ENCODE measurements at regions not wholly inside any gene's neighbourhood (a gene's known extent, or its start where the extent isn't known, plus 50 kb on each side); places are given as distances from the start of the nearest gene placed in this dataset.

DNA sequence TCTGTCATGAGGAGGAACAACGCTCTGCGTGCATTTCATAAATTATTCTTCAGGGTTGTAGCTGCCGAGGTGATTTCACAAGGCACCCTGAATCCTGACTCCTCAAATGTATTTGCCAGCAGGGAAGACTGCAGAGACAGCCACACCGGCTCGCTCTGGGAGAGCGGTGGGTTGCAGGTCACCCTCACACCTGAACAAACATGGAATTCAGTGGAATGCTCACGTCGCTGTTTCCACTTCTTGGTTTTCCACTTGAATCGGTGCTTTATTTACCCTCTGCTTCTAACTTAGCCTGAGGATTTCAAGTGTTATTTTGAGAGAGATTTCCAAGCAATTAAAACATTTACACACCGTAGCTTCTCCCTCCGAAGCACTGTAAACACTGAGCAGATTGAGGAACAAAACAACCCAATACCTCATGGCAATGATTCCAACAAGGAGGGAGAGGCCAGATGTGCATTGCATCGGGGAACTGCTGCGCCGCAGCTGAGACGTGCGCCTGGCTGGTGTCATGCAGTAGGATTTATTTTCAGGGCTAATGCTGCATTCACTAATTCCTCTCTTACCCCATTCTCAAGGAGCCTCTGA is 59.5 kb upstream of the GGTLC1 start:
- H3K9ac ChIP-seq (ENCODE audit: insufficient read depth, low read length), result no peak overlapping the region
- DNase-seq (ENCODE audit: low read depth in 2 of 2), result no peak
- H3K4me3 ChIP-seq (replicated peaks in 1 of 4; ENCODE audit: control extremely low read depth in 1 of 4, insufficient read depth in 1 of 4, low read depth in 3 of 4, low read length in 4 of 4), result no peak overlapping the region
- TF ChIP-seq EZH2 (IDR thresholded peaks at IDR 0.05; ENCODE audit: low read length, missing control alignments), result no peak
- TF ChIP-seq, protein P1, sequence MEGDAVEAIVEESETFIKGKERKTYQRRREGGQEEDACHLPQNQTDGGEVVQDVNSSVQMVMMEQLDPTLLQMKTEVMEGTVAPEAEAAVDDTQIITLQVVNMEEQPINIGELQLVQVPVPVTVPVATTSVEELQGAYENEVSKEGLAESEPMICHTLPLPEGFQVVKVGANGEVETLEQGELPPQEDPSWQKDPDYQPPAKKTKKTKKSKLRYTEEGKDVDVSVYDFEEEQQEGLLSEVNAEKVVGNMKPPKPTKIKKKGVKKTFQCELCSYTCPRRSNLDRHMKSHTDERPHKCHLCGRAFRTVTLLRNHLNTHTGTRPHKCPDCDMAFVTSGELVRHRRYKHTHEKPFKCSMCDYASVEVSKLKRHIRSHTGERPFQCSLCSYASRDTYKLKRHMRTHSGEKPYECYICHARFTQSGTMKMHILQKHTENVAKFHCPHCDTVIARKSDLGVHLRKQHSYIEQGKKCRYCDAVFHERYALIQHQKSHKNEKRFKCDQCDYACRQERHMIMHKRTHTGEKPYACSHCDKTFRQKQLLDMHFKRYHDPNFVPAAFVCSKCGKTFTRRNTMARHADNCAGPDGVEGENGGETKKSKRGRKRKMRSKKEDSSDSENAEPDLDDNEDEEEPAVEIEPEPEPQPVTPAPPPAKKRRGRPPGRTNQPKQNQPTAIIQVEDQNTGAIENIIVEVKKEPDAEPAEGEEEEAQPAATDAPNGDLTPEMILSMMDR (conservative IDR thresholded peaks at IDR 0.05 in 1 of 2, IDR thresholded peaks at IDR 0.05 in 1 of 2; ENCODE audit: low read depth in 1 of 2, low read length in 2 of 2), result no peak
- no peak overlapping the region for H2AFZ ChIP-seq (ENCODE audit: low read length)
- no peaks in the 10 kb centered on the region for H3K9me3 ChIP-seq (ENCODE audit: control insufficient read depth, insufficient read depth, low read depth, low read length)
- no peaks in the 10 kb centered on the region for H3K4me1 ChIP-seq (ENCODE audit: control insufficient read depth, extremely low read depth, insufficient read depth, low read length)
- H4K20me1 ChIP-seq (ENCODE audit: control insufficient read depth, extremely low read depth, insufficient read depth, low read length), result no peaks in the 10 kb centered on the region
- no peak overlapping the region for H3K4me2 ChIP-seq (ENCODE audit: extremely low read depth, insufficient read depth, low read length)
- H3K79me2 ChIP-seq (ENCODE audit: control insufficient read depth, insufficient read depth, low read length), result no peaks in the 10 kb centered on the region
- no peaks in the 10 kb centered on the region for H3K27me3 ChIP-seq (ENCODE audit: control insufficient read depth, insufficient read depth, low read length)
- H3K27ac ChIP-seq (ENCODE audit: insufficient read depth, low read length), result no peak overlapping the region
- no peaks in the 10 kb centered on the region for H3K36me3 ChIP-seq (ENCODE audit: control insufficient read depth, insufficient read depth, low read length)

DNA sequence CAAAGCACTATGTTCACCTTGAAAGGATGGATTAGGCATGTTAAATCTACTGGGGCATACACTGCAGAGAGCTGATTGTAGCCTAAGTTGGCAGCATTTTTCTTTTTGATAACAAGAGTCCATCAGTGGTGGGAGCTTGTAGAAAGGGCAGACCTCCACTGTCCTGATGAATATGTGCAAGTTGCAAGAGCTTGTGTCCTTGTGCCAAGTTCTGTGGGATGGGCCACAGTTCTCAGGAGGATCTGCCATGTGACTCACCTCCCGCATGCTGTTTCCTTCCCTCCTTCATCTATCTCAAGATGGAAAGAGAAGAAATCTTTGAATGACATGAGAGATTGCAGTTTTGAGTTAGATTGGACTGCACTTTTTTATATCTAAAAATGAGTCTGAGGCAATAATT is 58.3 kb upstream of the GGTLC1 start:
- no peaks in the 10 kb centered on the region for H3K36me3 ChIP-seq (ENCODE audit: control insufficient read depth, insufficient read depth, low read length)
- H3K9me3 ChIP-seq (ENCODE audit: control insufficient read depth, insufficient read depth, low read depth, low read length), result no peaks in the 10 kb centered on the region
- H4K20me1 ChIP-seq (ENCODE audit: control insufficient read depth, extremely low read depth, insufficient read depth, low read length), result no peaks in the 10 kb centered on the region
- H3K4me3 ChIP-seq (replicated peaks in 1 of 4; ENCODE audit: control extremely low read depth in 1 of 4, insufficient read depth in 1 of 4, low read depth in 3 of 4, low read length in 4 of 4), result no peak overlapping the region
- H3K27me3 ChIP-seq (ENCODE audit: control insufficient read depth, insufficient read depth, low read length), result no peaks in the 10 kb centered on the region
- TF ChIP-seq, protein P1 (conservative IDR thresholded peaks at IDR 0.05 in 1 of 2, IDR thresholded peaks at IDR 0.05 in 1 of 2; ENCODE audit: low read depth in 1 of 2, low read length in 2 of 2), result no peak
- no peak for TF ChIP-seq EZH2 (IDR thresholded peaks at IDR 0.05; ENCODE audit: low read length, missing control alignments)
- no peaks in the 10 kb centered on the region for H3K79me2 ChIP-seq (ENCODE audit: control insufficient read depth, insufficient read depth, low read length)
- no peak overlapping the region for H3K9ac ChIP-seq (ENCODE audit: insufficient read depth, low read length)
- no peak overlapping the region for H2AFZ ChIP-seq (ENCODE audit: low read length)
- DNase-seq (ENCODE audit: low read depth in 2 of 2), result no peak
- H3K4me1 ChIP-seq (ENCODE audit: control insufficient read depth, extremely low read depth, insufficient read depth, low read length), result no peaks in the 10 kb centered on the region
- H3K4me2 ChIP-seq (ENCODE audit: extremely low read depth, insufficient read depth, low read length), result no peak overlapping the region
- no peak overlapping the region for H3K27ac ChIP-seq (ENCODE audit: insufficient read depth, low read length)

DNA sequence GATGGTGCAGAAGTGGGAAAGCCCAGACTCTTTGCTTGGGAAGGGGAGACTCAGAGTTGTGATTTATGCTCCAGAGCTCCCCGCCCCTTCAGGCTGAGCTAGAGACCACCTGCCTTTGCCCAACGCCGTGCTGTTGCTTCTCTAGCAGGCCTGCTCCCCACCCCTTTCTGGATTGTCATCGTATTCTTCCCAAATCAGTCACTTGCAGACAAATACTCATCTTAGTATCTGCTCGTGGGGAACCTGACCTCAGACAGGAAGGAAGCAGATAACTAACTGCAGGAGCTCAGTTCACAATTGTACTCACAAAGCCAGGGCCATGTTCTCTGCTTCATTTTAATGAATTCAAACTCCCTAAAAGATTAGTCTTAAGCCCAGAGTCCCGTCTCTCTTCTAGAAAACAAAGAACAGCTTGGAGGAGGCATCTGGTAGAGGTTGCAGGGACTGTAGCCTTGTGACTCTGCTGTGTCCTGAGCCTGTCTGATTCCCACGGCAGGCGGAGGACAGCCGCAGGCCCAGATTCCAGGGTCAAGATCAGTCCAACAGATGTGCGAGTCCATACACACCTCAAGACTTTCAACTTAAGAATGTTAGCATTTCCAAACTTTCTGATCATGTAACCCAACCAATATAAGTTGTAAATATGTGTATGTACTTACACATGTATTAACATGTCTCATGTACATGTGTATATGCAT is 57.2 kb upstream of the GGTLC1 start:
- DNase-seq (ENCODE audit: low read depth in 2 of 2), result no peak
- H4K20me1 ChIP-seq (ENCODE audit: control insufficient read depth, extremely low read depth, insufficient read depth, low read length), result no peaks in the 10 kb centered on the region
- no peak overlapping the region for H3K9ac ChIP-seq (ENCODE audit: insufficient read depth, low read length)
- no peak for TF ChIP-seq EZH2 (IDR thresholded peaks at IDR 0.05; ENCODE audit: low read length, missing control alignments)
- TF ChIP-seq, protein P1 (conservative IDR thresholded peaks at IDR 0.05 in 1 of 2, IDR thresholded peaks at IDR 0.05 in 1 of 2; ENCODE audit: low read depth in 1 of 2, low read length in 2 of 2), result no peak
- no peak overlapping the region for H3K4me2 ChIP-seq (ENCODE audit: extremely low read depth, insufficient read depth, low read length)
- no peaks in the 10 kb centered on the region for H3K27me3 ChIP-seq (ENCODE audit: control insufficient read depth, insufficient read depth, low read length)
- H3K4me1 ChIP-seq (ENCODE audit: control insufficient read depth, extremely low read depth, insufficient read depth, low read length), result no peaks in the 10 kb centered on the region
- no peak overlapping the region for H3K4me3 ChIP-seq (replicated peaks in 1 of 4; ENCODE audit: control extremely low read depth in 1 of 4, insufficient read depth in 1 of 4, low read depth in 3 of 4, low read length in 4 of 4)
- H3K79me2 ChIP-seq (ENCODE audit: control insufficient read depth, insufficient read depth, low read length), result no peaks in the 10 kb centered on the region
- no peaks in the 10 kb centered on the region for H3K9me3 ChIP-seq (ENCODE audit: control insufficient read depth, insufficient read depth, low read depth, low read length)
- H3K27ac ChIP-seq (ENCODE audit: insufficient read depth, low read length), result no peak overlapping the region
- no peak overlapping the region for H2AFZ ChIP-seq (ENCODE audit: low read length)
- no peaks in the 10 kb centered on the region for H3K36me3 ChIP-seq (ENCODE audit: control insufficient read depth, insufficient read depth, low read length)
